ENCODE measurements at regions not wholly inside any gene's neighbourhood (a gene's known extent, or its start where the extent isn't known, plus 50 kb on each side); places are given as distances from the start of the nearest gene placed in this dataset.

DNA sequence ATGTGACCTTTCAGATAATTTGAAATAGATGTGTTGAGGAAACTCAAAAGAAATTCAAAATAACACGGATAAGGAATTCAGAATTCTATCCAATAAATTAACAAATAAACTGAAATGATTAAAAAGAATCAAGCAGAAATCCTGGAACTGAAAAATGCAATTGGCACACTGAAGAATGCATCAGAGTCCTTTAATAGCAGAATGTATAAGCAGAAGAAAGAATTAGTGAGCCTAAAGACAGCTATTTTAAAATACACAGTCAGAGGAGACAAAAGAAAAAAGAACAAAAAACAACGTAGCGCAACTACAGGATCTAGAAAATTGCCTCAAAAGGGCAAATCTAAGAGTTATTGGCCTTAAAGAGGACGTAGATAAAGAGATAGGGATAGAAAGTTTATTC lies 99.6 kb upstream of the SAMSN1 start:
- TF ChIP-seq, protein P1, sequence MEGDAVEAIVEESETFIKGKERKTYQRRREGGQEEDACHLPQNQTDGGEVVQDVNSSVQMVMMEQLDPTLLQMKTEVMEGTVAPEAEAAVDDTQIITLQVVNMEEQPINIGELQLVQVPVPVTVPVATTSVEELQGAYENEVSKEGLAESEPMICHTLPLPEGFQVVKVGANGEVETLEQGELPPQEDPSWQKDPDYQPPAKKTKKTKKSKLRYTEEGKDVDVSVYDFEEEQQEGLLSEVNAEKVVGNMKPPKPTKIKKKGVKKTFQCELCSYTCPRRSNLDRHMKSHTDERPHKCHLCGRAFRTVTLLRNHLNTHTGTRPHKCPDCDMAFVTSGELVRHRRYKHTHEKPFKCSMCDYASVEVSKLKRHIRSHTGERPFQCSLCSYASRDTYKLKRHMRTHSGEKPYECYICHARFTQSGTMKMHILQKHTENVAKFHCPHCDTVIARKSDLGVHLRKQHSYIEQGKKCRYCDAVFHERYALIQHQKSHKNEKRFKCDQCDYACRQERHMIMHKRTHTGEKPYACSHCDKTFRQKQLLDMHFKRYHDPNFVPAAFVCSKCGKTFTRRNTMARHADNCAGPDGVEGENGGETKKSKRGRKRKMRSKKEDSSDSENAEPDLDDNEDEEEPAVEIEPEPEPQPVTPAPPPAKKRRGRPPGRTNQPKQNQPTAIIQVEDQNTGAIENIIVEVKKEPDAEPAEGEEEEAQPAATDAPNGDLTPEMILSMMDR (optimal IDR thresholded peaks at IDR 0.05 in 1 of 3, IDR thresholded peaks at IDR 0.05 in 1 of 3, conservative IDR thresholded peaks at IDR 0.05 in 1 of 3; ENCODE audit: extremely low read depth in 1 of 3, insufficient read depth in 2 of 3, low read length in 3 of 3), result no peak
- no peak for TF ChIP-seq EZH2 (IDR thresholded peaks at IDR 0.05; ENCODE audit: low read length)
